GM21619 (cell line): ENCODE measurements at regions not wholly inside any gene's neighbourhood (a gene's known extent, or its start where the extent isn't known, plus 50 kb on each side); places are given as distances from the start of the nearest gene placed in this dataset.

ENCODE experiments used
- ATAC-seq: cut with Tn5 transposase; IDR thresholded peaks from one replicate; pipeline ENCODE4 v1.9.1; 2021; ENCODE audit not compliant: unreplicated experiment

DNA sequence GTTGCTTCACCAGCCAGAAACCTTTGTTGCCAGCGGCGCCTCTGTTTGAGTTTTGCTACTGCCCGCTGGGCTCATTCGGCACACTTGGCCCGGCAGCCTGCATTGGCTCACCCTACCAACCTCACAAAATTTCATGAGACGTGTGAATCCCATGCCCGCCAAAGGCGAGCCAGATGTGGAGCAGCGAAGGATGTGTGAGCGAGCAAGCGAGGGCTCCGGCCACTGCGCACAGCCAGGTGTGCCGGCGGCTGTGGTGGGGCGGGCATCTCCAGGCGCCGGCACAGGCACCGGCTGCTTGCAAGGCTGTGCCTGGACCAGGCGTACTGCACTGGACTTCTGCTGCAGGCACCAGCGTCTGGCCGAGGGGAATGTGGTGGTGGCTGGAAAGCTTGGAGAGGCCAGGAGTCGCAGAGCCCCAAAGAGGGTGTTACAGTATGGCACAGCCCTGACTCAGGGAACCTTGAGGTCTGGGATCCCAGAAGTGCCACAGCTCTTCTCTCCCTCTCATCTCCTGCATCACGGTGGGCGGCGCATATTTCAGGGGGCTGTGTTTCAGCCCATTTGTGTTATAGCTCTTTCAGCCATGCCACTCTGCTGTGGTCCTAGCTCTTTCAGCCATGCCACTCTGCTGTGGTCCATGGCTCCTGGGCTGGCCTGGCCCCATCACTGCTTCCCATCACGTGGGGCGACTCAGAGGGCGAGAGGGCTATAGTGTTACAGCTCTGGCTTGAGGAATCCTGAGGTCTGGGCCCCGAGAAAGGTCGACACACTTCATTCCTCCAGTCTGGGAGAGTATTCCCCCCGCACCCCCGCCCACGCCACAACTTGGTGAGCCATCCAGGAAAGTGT lies 592.0 kb upstream of the SLITRK5 start:
- ATAC-seq, result no peak

GRCh38 chr13:87080100-87080779 lies 590.9 kb upstream of the SLITRK5 start:
- ATAC-seq, result no peak

DNA sequence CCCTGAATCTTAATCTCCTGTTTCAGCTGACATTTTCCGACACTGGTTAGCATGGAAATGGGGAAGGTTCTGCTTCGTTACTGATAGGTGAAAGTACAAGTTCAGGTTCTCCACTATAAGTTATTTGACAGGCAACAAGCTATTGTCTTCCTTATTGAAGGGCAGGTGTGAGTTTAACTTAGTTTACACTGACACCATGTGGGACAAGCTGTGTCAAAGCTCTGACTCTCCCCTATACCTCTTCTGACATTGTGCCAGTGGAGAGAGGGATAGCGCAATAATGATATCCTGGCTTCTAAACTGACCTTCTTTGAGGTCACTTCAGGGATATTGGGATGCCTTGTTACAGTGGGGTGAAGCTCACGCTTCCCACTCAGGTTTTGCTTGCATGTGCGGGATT lies 587.0 kb upstream of the SLITRK5 start:
- ATAC-seq, result no peak

GRCh38 chr13:87087741-87088140 lies 583.4 kb upstream of the SLITRK5 start:
- ATAC-seq, result no peak

DNA sequence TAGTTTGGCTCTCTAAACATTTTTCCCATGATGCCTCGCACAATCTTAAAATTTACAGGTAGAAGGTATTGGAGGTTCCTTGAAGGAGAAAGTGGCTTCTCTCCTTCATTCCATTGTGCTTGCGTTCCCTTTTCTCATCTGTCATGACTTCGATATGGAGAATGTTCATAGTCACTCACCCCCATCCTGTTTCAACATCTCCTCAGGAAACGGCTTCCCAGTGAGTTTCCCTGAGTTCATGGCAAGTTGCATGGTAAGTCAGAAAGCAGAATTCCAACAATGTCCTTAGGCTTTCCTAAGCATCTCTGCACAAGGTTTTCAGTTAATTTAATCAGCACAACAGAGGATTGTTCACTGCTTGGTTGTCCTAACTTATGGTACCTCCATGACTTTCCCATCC lies 581.8 kb upstream of the SLITRK5 start:
- ATAC-seq, result no peak

- no peak for ATAC-seq
Observed at GRCh38 chr13:87093399-87093798, 577.8 kb upstream of the SLITRK5 start.

DNA sequence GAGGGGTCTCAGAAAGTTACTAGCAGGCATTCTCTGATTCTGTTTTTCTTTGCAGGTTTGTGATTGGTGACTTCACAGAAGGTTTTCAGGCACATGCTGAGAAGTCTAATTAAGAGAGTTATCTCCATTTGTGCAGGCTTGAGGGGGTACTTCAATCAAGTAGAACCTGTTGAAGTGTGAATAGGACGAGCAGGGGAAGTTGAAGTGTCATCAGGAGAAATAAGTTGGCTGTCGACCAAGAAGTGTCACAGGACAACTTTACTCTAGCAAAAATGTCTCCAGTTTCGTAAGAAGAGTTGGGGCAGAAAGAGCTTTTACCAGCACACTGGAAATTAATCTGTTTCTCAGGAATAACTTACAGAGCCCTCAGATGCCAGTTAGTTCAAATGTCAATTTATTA lies 576.5 kb upstream of the SLITRK5 start:
- ATAC-seq, result no peak

GRCh38 chr13:87100431-87100830 lies 570.7 kb upstream of the SLITRK5 start:
- ATAC-seq, result no peak

- no peak for ATAC-seq
Observed at GRCh38 chr13:87107651-87108050, 563.5 kb upstream of the SLITRK5 start.

DNA sequence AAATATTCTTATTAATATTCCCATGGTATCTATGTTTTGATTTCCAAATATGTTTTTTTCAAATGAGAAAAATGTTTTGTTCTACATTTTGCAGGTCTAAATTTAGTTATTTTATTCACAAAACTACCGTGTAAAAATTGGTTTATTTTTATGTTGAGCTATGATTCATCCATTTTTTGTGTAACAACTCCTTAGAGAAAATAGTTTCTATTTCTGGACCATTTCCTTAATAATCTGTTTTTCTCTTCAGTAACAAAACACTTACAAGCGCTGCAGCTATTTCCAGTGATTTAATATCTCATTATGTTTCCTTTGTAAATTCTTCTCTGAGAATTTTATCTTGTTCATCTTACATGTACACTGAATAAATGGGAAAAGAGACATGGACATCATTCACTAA lies 550.7 kb upstream of the SLITRK5 start:
- ATAC-seq, result no peak

- no peak for ATAC-seq
Observed at GRCh38 chr13:87122551-87122950, 548.6 kb upstream of the SLITRK5 start.

GRCh38 chr13:87123987-87124784 lies 547.0 kb upstream of the SLITRK5 start:
- ATAC-seq, result no peak

GRCh38 chr13:87124785-87125074 lies 546.4 kb upstream of the SLITRK5 start:
- no peak for ATAC-seq

GRCh38 chr13:87128036-87128435 lies 543.1 kb upstream of the SLITRK5 start:
- ATAC-seq, result no peak

- no peak for ATAC-seq
Observed at GRCh38 chr13:87128491-87128890, 542.7 kb upstream of the SLITRK5 start.

DNA sequence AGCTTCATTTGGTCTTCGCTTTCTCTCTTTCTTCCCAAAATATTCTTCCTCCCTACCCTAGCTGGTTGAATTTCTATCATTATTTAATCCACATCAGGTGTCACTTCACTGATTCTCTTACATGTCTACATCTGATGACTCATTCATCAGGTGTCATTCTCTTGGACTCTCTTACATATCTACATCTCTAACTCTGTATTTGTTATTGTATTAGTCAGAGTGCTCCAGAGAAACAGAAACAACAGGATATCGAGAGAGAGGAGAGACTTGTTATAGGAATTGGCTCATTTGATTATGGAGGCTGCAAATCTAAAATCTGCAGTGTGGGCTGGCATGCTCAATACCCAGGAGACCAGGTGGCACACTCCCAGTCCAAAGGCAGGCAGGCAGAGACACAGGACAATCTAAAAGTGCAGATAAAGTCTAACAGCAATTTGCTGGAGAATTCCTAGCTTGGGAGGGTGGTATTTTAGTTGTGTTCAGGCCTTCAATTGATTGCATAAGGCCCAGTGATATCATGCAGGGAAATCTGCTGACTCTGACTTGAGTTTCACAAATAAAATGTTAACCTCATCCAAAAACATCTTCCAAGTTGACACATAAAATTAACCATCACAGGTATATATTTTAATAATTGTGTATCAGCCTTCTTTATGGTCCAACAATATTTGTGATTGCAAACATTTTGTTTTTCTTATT lies 541.4 kb upstream of the SLITRK5 start:
- ATAC-seq, result no peak

GRCh38 chr13:87130423-87130822 lies 540.7 kb upstream of the SLITRK5 start:
- no peak for ATAC-seq

GRCh38 chr13:87131611-87132010 lies 539.6 kb upstream of the SLITRK5 start:
- ATAC-seq, result no peak

DNA sequence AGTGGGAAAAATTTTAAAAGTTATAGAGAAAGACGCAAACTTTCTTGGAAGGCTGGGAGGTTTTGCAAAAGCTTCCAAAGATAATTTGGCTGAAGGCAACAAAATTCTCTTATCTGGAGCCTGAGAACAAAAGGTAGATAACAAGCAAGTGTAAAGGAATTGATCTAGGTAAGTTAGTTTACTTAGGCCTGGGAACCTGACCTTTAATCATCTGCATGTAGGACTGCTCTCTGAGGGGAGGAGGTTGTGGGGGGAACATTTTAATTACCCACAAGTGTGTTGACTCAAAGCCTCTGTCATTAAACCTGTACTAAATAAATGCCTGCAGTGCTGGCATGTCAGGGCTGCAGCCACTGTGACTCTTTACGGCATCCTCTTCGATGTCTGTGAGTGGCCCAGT lies 532.3 kb upstream of the SLITRK5 start:
- no peak for ATAC-seq

DNA sequence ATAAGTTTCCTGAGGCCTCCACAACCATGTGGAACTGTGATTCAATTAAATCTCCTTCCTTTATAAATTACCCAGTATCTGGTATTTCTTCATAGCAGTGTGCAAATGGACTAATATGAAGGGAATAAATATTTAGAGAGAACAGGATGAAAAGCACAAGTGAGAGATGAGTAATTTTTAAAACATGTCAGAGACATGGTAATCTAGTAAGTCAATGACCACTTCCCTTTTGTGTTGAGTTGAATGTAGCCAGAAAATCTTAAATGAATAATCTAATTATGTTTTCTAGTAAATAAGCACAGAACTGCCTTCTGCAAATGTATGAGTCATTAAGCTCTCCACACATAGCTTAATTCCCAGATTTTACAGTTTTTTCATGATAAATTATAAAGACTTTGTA lies 524.1 kb upstream of the SLITRK5 start:
- no peak for ATAC-seq

DNA sequence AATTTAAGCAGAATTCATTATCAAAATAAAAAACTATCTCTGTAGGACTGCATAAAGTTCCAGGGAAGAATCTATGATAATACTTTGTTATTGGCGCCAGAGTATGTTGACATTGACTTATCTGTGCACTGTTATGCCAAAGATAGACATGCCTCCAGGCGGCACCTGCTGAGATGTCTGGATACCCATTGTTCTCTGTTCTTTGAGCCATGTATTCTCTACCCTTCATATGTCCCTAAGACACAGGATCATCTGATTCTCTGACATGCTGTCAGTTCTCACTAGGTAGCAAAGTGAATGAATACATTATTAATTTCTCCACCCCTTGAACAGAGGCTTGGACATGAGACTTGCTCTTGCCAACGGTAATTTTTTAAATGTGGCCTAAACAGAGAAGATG lies 517.8 kb upstream of the SLITRK5 start:
- no peak for ATAC-seq
